BLaER1 (cell line): ENCODE measurements at regions not wholly inside any gene's neighbourhood (a gene's known extent, or its start where the extent isn't known, plus 50 kb on each side); places are given as distances from the start of the nearest gene placed in this dataset.

ENCODE experiments used
- H3K27ac ChIP-seq: shearing (Covaris generic); formaldehyde crosslinking; 2 replicates; pipeline ENCODE4 v1.8.1; 2022
- H3K27me3 ChIP-seq: shearing (Covaris generic); formaldehyde crosslinking; 2 replicates; pipeline ENCODE4 v1.8.1; 2022
- H3K36me3 ChIP-seq: shearing (Covaris generic); formaldehyde crosslinking; 2 replicates; pipeline ENCODE4 v1.8.1; 2022
- H3K4me1 ChIP-seq: shearing (Covaris generic); formaldehyde crosslinking; 2 replicates; pipeline ENCODE4 v1.8.1; 2022
- H3K4me2 ChIP-seq: shearing (Covaris generic); formaldehyde crosslinking; 2 replicates; pipeline ENCODE4 v1.8.1; 2022
- H3K4me3 ChIP-seq: shearing (Covaris generic); formaldehyde crosslinking; 2 replicates; pipeline ENCODE4 v1.8.1; 2022
- H3K9ac ChIP-seq: shearing (Covaris generic); formaldehyde crosslinking; 2 replicates; pipeline ENCODE4 v1.8.1; 2022
- H3K9me3 ChIP-seq: shearing (Covaris generic); formaldehyde crosslinking; 2 replicates; pipeline ENCODE4 v1.8.1; 2022
- H4K20me1 ChIP-seq: shearing (Covaris generic); formaldehyde crosslinking; 2 replicates; pipeline ENCODE4 v1.8.1; 2022
- Cebpa-rat ChIP-seq: shearing (Covaris generic); IDR thresholded peaks from 2 replicates; pipeline ENCODE4 v1.8.1; 2022

GRCh38 chr10:44244745-44245600 lies 139.9 kb downstream of the CXCL12 start:
- TF ChIP-seq Cebpa-rat, result no peak

GRCh38 chr10:44243851-44244510 lies 140.9 kb downstream of the CXCL12 start:
- no peaks in the 10 kb centered on the region for H4K20me1 ChIP-seq
- no peak overlapping the region for H3K4me2 ChIP-seq
- no peak overlapping the region for H3K4me3 ChIP-seq
- peaks cover 13% of the 10 kb centered on the region; the same call in 1 of the 2 replicates for H3K9me3 ChIP-seq
- H3K27ac ChIP-seq, result no peak overlapping the region
- H3K27me3 ChIP-seq, result no peaks in the 10 kb centered on the region
- TF ChIP-seq Cebpa-rat, result no peak
- H3K36me3 ChIP-seq, result no peaks in the 10 kb centered on the region
- H3K9ac ChIP-seq, result no peak overlapping the region
- no peaks in the 10 kb centered on the region for H3K4me1 ChIP-seq

More at GRCh38 chr10:44244745-44245600, 139.9 kb downstream of the CXCL12 start:
- H3K4me2 ChIP-seq, result no peak overlapping the region
- no peak overlapping the region for H3K4me3 ChIP-seq
- H3K4me1 ChIP-seq, result no peaks in the 10 kb centered on the region
- peaks cover 13% of the 10 kb centered on the region for H3K9me3 ChIP-seq
- no peak overlapping the region for H3K27ac ChIP-seq
- no peaks in the 10 kb centered on the region for H3K27me3 ChIP-seq
- no peaks in the 10 kb centered on the region for H3K36me3 ChIP-seq
- H3K9ac ChIP-seq, result no peak overlapping the region
- H4K20me1 ChIP-seq, result no peaks in the 10 kb centered on the region

- Histone ChIP-seq H3K4me3 (no peak overlapping the region), H4K20me1 (no peaks in the 10 kb centered on the region), H3K27ac (no peak overlapping the region), H3K4me2 (no peak overlapping the region), H3K27me3 (no peaks in the 10 kb centered on the region), H3K36me3 (no peaks in the 10 kb centered on the region), H3K9ac (no peak overlapping the region), H3K4me1 (no peaks in the 10 kb centered on the region), H3K9me3 (peaks cover 13% of the 10 kb centered on the region; the same call in 1 of the 2 replicates)
- no peak for TF ChIP-seq Cebpa-rat
Measured at GRCh38 chr10:44242826-44243225, 142.1 kb downstream of the CXCL12 start.

GRCh38 chr10:44242091-44242490 lies 142.8 kb downstream of the CXCL12 start:
- Histone ChIP-seq H3K9ac (no peak overlapping the region), H3K4me3 (no peak overlapping the region), H4K20me1 (no peaks in the 10 kb centered on the region), H3K36me3 (no peaks in the 10 kb centered on the region), H3K4me2 (no peak overlapping the region), H3K27me3 (no peaks in the 10 kb centered on the region), H3K27ac (no peak overlapping the region), H3K4me1 (no peaks in the 10 kb centered on the region), H3K9me3 (peaks cover 9% of the 10 kb centered on the region; the same call in 1 of the 2 replicates)
- TF ChIP-seq Cebpa-rat, result no peak

- no peak overlapping the region for H3K4me2 ChIP-seq
- H3K9ac ChIP-seq, result no peak overlapping the region
- H3K4me1 ChIP-seq, result no peaks in the 10 kb centered on the region
- H3K9me3 ChIP-seq, result no peaks in the 10 kb centered on the region
- no peaks in the 10 kb centered on the region for H3K27me3 ChIP-seq
- H3K27ac ChIP-seq, result no peak overlapping the region
- H3K4me3 ChIP-seq, result no peak overlapping the region
- H4K20me1 ChIP-seq, result no peaks in the 10 kb centered on the region
- no peaks in the 10 kb centered on the region for H3K36me3 ChIP-seq
- TF ChIP-seq Cebpa-rat, result no peak
Measured at GRCh38 chr10:44240584-44241205, 144.2 kb downstream of the CXCL12 start.

GRCh38 chr10:44238212-44238611 lies 146.7 kb downstream of the CXCL12 start:
- Histone ChIP-seq H3K4me2 (no peak overlapping the region), H3K4me1 (peaks cover 13% of the 10 kb centered on the region), H3K4me3 (no peak overlapping the region), H3K36me3 (no peaks in the 10 kb centered on the region), H3K9me3 (no peaks in the 10 kb centered on the region), H3K9ac (no peak overlapping the region), H3K27me3 (no peaks in the 10 kb centered on the region), H4K20me1 (no peaks in the 10 kb centered on the region), H3K27ac (no peak overlapping the region)
- TF ChIP-seq Cebpa-rat, result no peak

GRCh38 chr10:44237364-44238049 lies 147.4 kb downstream of the CXCL12 start:
- no peak overlapping the region for H3K9ac ChIP-seq
- no peak overlapping the region for H3K4me3 ChIP-seq
- H3K4me1 ChIP-seq, result peaks cover 16% of the 10 kb centered on the region
- TF ChIP-seq Cebpa-rat, result no peak
- H3K27ac ChIP-seq, result no peak overlapping the region
- no peaks in the 10 kb centered on the region for H3K27me3 ChIP-seq
- H3K9me3 ChIP-seq, result peaks cover 2% of the 10 kb centered on the region; the same call in 1 of the 2 replicates
- no peaks in the 10 kb centered on the region for H4K20me1 ChIP-seq
- no peak overlapping the region for H3K4me2 ChIP-seq
- no peaks in the 10 kb centered on the region for H3K36me3 ChIP-seq

- no peak overlapping the region for H3K4me2 ChIP-seq
- H4K20me1 ChIP-seq, result no peaks in the 10 kb centered on the region
- no peaks in the 10 kb centered on the region for H3K36me3 ChIP-seq
- H3K27me3 ChIP-seq, result no peaks in the 10 kb centered on the region
- H3K4me3 ChIP-seq, result no peak overlapping the region
- H3K27ac ChIP-seq, result no peak overlapping the region
- peaks cover 7% of the 10 kb centered on the region; the same call in 1 of the 2 replicates for H3K9me3 ChIP-seq
- no peak for TF ChIP-seq Cebpa-rat
- H3K9ac ChIP-seq, result no peak overlapping the region
- H3K4me1 ChIP-seq, result peaks cover 16% of the 10 kb centered on the region
Measured at GRCh38 chr10:44235363-44235762, 149.5 kb downstream of the CXCL12 start.

- Histone ChIP-seq H3K4me3 (no peak overlapping the region), H4K20me1 (no peaks in the 10 kb centered on the region), H3K9me3 (peaks cover 7% of the 10 kb centered on the region; the same call in 1 of the 2 replicates), H3K4me2 (no peak overlapping the region), H3K36me3 (no peaks in the 10 kb centered on the region), H3K27me3 (no peaks in the 10 kb centered on the region), H3K9ac (no peak overlapping the region), H3K4me1 (peaks cover 16% of the 10 kb centered on the region), H3K27ac (no peak overlapping the region)
- TF ChIP-seq Cebpa-rat, result no peak
Measured at GRCh38 chr10:44234483-44234875, 150.4 kb downstream of the CXCL12 start.
